ENCODE measurements at regions not wholly inside any gene's neighbourhood (a gene's known extent, or its start where the extent isn't known, plus 50 kb on each side); places are given as distances from the start of the nearest gene placed in this dataset.

GRCh38 chrX:4185086-4185485 is 471.6 kb upstream of the PRKX start:
- TF ChIP-seq, protein P1, sequence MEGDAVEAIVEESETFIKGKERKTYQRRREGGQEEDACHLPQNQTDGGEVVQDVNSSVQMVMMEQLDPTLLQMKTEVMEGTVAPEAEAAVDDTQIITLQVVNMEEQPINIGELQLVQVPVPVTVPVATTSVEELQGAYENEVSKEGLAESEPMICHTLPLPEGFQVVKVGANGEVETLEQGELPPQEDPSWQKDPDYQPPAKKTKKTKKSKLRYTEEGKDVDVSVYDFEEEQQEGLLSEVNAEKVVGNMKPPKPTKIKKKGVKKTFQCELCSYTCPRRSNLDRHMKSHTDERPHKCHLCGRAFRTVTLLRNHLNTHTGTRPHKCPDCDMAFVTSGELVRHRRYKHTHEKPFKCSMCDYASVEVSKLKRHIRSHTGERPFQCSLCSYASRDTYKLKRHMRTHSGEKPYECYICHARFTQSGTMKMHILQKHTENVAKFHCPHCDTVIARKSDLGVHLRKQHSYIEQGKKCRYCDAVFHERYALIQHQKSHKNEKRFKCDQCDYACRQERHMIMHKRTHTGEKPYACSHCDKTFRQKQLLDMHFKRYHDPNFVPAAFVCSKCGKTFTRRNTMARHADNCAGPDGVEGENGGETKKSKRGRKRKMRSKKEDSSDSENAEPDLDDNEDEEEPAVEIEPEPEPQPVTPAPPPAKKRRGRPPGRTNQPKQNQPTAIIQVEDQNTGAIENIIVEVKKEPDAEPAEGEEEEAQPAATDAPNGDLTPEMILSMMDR (IDR thresholded peaks at IDR 0.05): no peak
- TF ChIP-seq POLR2A (IDR thresholded peaks at IDR 0.05): no peak

Data from uterus (tissue), 2 donors.